Body of pancreas (tissue), 4 donors: ENCODE measurements at regions not wholly inside any gene's neighbourhood (a gene's known extent, or its start where the extent isn't known, plus 50 kb on each side); places are given as distances from the start of the nearest gene placed in this dataset.

Experiments used
- POLR2A ChIP-seq, 3 donors: fragments of 450-650 bp; IDR thresholded peaks; one replicate each; pipeline ENCODE4 v1.6.1; 2016; ENCODE audit warnings: antibody characterized with exemption in 3 of 3, mild to moderate bottlenecking in 2 of 3
- TF ChIP-seq, protein P1 (sequence below), 7 experiments: fragments of 450-650 bp in 4 of 7; fragments of 200-600 bp in 3 of 7; sonication (generic) in 3 of 7; IDR thresholded peaks; one replicate each; pipeline ENCODE4 v1.5.1; 2016 to 2019; ENCODE audit warnings: antibody characterized with exemption in 7 of 7

DNA sequence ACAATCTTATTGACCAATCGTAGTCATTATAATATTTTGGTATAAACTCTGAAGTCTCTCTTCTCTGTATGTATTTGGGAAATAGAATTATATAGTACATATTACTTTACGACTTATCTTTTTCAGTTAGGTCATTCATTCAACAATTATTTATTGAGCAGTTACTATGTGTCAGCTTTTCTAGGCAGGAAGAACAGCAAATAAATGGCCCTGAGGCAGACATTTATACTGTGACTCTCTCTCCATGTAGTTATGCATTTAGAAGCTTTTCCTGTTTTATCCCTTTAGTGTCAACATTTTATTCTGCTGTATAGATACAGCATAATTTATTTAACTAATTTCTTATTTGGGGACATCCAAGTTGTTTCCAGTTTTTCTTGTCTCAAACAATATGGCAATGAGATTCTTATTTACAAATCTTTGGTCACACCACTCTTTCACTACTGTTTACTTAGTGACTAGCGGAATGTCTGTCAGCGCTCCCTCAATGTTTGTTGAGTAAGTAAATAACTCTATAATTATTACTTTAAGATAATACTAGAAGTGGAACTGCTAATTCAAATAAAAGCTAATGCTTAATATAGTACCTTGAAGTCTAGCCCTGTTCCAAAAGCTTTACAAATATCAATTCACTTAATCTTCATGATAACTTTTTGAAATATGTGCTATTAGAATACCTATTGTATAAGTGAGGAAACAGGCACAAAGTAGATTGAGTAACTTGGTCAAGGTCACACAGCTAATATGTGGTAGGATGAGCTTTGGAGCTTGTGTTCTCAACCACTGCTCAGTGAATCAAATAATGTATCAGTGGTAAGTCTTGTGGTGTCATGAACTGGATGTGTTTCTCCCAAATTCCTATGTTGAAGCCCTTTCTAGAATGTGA is 465.6 kb downstream of the SIPA1L2 start:
- TF ChIP-seq, protein P1, sequence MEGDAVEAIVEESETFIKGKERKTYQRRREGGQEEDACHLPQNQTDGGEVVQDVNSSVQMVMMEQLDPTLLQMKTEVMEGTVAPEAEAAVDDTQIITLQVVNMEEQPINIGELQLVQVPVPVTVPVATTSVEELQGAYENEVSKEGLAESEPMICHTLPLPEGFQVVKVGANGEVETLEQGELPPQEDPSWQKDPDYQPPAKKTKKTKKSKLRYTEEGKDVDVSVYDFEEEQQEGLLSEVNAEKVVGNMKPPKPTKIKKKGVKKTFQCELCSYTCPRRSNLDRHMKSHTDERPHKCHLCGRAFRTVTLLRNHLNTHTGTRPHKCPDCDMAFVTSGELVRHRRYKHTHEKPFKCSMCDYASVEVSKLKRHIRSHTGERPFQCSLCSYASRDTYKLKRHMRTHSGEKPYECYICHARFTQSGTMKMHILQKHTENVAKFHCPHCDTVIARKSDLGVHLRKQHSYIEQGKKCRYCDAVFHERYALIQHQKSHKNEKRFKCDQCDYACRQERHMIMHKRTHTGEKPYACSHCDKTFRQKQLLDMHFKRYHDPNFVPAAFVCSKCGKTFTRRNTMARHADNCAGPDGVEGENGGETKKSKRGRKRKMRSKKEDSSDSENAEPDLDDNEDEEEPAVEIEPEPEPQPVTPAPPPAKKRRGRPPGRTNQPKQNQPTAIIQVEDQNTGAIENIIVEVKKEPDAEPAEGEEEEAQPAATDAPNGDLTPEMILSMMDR (IDR thresholded peaks at IDR 0.05): no peak
- TF ChIP-seq POLR2A (IDR thresholded peaks at IDR 0.05): no peak
